Kidney (tissue), 13 donors: ENCODE measurements at regions not wholly inside any gene's neighbourhood (a gene's known extent, or its start where the extent isn't known, plus 50 kb on each side); places are given as distances from the start of the nearest gene placed in this dataset.

Experiments used
- DNase-seq, 5 donors: peaks; one replicate each; pipeline ENCODE4 v3.0.0-alpha.2; 2013 to 2020
- FAIRE-seq: peaks from 2 replicates; lab custom pipeline; 2012; peaks lifted over from hg19 to GRCh38; lab: Jason Lieb, UNC
- H3K27ac ChIP-seq, 2 donors: one replicate each; pipeline ENCODE4 v1.7.0; 2013; ENCODE audit warnings: low read depth in 2 of 2, low read length in 2 of 2, inconsistent platforms in 1 of 2
- H3K27me3 ChIP-seq: one replicate; pipeline ENCODE4 v1.7.1; 2013; ENCODE audit warnings: low read length, inconsistent platforms; ENCODE audit not compliant: control insufficient read depth, insufficient read depth
- H3K36me3 ChIP-seq, 3 donors: one replicate each; pipeline versions ENCODE4 v1.7.0 to v1.7.1; 2013; ENCODE audit warnings: low read length in 3 of 3, control low read depth in 1 of 3, inconsistent platforms in 1 of 3; ENCODE audit not compliant: insufficient read depth in 3 of 3, control insufficient read depth in 2 of 3
- H3K4me1 ChIP-seq, 3 donors: one replicate each; pipeline versions ENCODE4 v1.7.0 to v1.7.1; 2013; ENCODE audit warnings: low read length in 3 of 3, inconsistent platforms in 1 of 3, low read depth in 1 of 3; ENCODE audit not compliant: control insufficient read depth in 2 of 3, insufficient read depth in 2 of 3
- H3K4me3 ChIP-seq, 3 donors: one replicate each; pipeline versions ENCODE4 v1.7.0 to v1.8.1; 2013; ENCODE audit warnings: low read length in 3 of 3, control low read depth in 1 of 3, inconsistent platforms in 1 of 3
- H3K9ac ChIP-seq, 3 donors: one replicate each; pipeline versions ENCODE4 v1.7.0 to v1.7.1; 2013; ENCODE audit warnings: low read length in 3 of 3, control low read depth in 1 of 3, inconsistent platforms in 1 of 3
- H3K9me3 ChIP-seq, 3 donors: one replicate each; pipeline versions ENCODE4 v1.7.0 to v1.7.1; 2013; ENCODE audit warnings: low read length in 3 of 3, control low read depth in 1 of 3, inconsistent platforms in 1 of 3; ENCODE audit not compliant: control insufficient read depth in 2 of 3, insufficient read depth in 1 of 3
- intact Hi-C: fragments of 100-400 bp; cut with DNase I; formaldehyde crosslinking; loops from one replicate; pipeline ENCODE4 v1.11.1; 2022
- TF ChIP-seq, protein P1 (sequence below): IDR thresholded peaks from 3 replicates; pipeline ENCODE4 v1.5.1; 2012; ENCODE audit warnings: mild to moderate bottlenecking, moderate library complexity, borderline replicate concordance; ENCODE audit not compliant: insufficient read depth; ENCODE audit errors: extremely low read depth
- donor health status: control.
- donor health status: control.
- donor health status: control.
- donor health status: control.
- donor health status: control.
- donor health status: DM: yes; HTN: yes; CAD: no.
- donor health status: Normal renal cell carcinoma (clear cell type).

- no peaks in the 10 kb centered on the region for H3K36me3 ChIP-seq
- no peaks in the 10 kb centered on the region for H3K9me3 ChIP-seq
- H3K27me3 ChIP-seq: no peaks in the 10 kb centered on the region
- DNase-seq (no peak), FAIRE-seq (no peak)
- H3K4me3 ChIP-seq: no peak overlapping the region
- intact Hi-C loops: no loop called here
- H3K27ac ChIP-seq: no peak overlapping the region
- no peak overlapping the region for H3K9ac ChIP-seq
- TF ChIP-seq, protein P1, sequence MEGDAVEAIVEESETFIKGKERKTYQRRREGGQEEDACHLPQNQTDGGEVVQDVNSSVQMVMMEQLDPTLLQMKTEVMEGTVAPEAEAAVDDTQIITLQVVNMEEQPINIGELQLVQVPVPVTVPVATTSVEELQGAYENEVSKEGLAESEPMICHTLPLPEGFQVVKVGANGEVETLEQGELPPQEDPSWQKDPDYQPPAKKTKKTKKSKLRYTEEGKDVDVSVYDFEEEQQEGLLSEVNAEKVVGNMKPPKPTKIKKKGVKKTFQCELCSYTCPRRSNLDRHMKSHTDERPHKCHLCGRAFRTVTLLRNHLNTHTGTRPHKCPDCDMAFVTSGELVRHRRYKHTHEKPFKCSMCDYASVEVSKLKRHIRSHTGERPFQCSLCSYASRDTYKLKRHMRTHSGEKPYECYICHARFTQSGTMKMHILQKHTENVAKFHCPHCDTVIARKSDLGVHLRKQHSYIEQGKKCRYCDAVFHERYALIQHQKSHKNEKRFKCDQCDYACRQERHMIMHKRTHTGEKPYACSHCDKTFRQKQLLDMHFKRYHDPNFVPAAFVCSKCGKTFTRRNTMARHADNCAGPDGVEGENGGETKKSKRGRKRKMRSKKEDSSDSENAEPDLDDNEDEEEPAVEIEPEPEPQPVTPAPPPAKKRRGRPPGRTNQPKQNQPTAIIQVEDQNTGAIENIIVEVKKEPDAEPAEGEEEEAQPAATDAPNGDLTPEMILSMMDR: no peak
- H3K4me1 ChIP-seq: no peaks in the 10 kb centered on the region
These were observed 165.2 kb upstream of the NFIB start for GRCh38 chr9:14479163-14479560.

GRCh38 chr9:14478175-14479162 lies 164.5 kb upstream of the NFIB start:
- H3K36me3 ChIP-seq: no peaks in the 10 kb centered on the region
- H3K27me3 ChIP-seq: no peaks in the 10 kb centered on the region
- no peaks in the 10 kb centered on the region for H3K4me1 ChIP-seq
- no peaks in the 10 kb centered on the region for H3K9me3 ChIP-seq
- H3K4me3 ChIP-seq: no peak overlapping the region
- no peak overlapping the region for H3K9ac ChIP-seq
- no peak overlapping the region for H3K27ac ChIP-seq
- intact Hi-C loops: no loop called here
- TF ChIP-seq, protein P1: no peak
- DNase-seq: no peak
- FAIRE-seq: no peak

DNA sequence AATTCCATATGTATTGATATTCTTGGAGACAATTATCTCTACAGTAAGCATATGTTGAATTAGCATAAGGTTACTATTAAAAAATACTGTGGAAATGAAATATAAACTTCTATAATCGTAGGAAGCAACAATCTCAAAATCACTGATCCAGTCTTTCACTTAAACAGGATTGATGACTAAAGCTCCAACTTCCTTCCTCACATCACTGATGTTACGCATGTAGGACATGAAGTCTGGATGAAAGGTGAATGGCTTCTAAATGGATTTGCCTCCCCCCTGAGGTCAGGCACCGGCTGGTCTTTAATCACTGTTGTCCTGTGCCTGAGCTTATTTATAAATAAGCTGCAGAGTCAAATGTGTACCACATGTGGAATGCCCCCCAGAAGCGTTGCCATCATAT lies 157.1 kb upstream of the NFIB start:
- no peak overlapping the region for H3K4me3 ChIP-seq
- intact Hi-C loops: no loop called here
- DNase-seq (no peak), FAIRE-seq (no peak)
- no peak overlapping the region for H3K9ac ChIP-seq
- H3K4me1 ChIP-seq: no peaks in the 10 kb centered on the region
- TF ChIP-seq, protein P1: no peak
- no peak overlapping the region for H3K27ac ChIP-seq
- H3K9me3 ChIP-seq: no peaks in the 10 kb centered on the region
- H3K27me3 ChIP-seq: no peaks in the 10 kb centered on the region
- H3K36me3 ChIP-seq: no peaks in the 10 kb centered on the region
